Natural killer cell (primary cell): ENCODE measurements at regions not wholly inside any gene's neighbourhood (a gene's known extent, or its start where the extent isn't known, plus 50 kb on each side); places are given as distances from the start of the nearest gene placed in this dataset.

ENCODE experiments used
- ATAC-seq, 3 donors: fragments of 150-1000 bp in 2 of 3; fragments of 200-7000 bp in 1 of 3; cut with Tn5 transposase; 1 replicate in 1 of 3; 2 replicates in 2 of 3; pipeline ENCODE4 v1.10.0; 2021; ENCODE audit warnings: mild to moderate bottlenecking in 2 of 3, moderate library complexity in 2 of 3
- DNase-seq, 2 donors: peaks; one replicate each; pipeline versions ENCODE4 v3.0.0 to v3.0.0-alpha.2; 2013 to 2021; ENCODE audit warnings: mixed read lengths in 1 of 2
- H3K27ac ChIP-seq: one replicate; pipeline ENCODE4 v1.5.1; 2013; ENCODE audit warnings: mild to moderate bottlenecking, low read length
- H3K27me3 ChIP-seq: one replicate; pipeline ENCODE4 v1.6.1; 2013; ENCODE audit warnings: low read length; ENCODE audit not compliant: control insufficient read depth, insufficient read depth
- H3K36me3 ChIP-seq: one replicate; pipeline ENCODE4 v1.6.1; 2013; ENCODE audit warnings: low read length; ENCODE audit not compliant: control insufficient read depth, insufficient read depth
- H3K4me1 ChIP-seq: one replicate; pipeline ENCODE4 v1.6.1; 2013; ENCODE audit warnings: low read length; ENCODE audit not compliant: control insufficient read depth, insufficient read depth
- H3K4me3 ChIP-seq: one replicate; pipeline ENCODE4 v1.5.1; 2013; ENCODE audit warnings: low read length
- H3K9me3 ChIP-seq: one replicate; pipeline ENCODE4 v1.6.1; 2013; ENCODE audit warnings: low read length; ENCODE audit not compliant: control insufficient read depth, insufficient read depth
- H3K27ac Mint-ChIP-seq, 2 donors: one replicate each; pipeline ENCODE4 v1.8.0; 2022; ENCODE audit warnings: mild to moderate bottlenecking in 2 of 2, mixed read lengths in 2 of 2, moderate library complexity in 1 of 2
- H3K27me3 Mint-ChIP-seq, 2 donors: one replicate each; pipeline ENCODE4 v1.8.0; 2022; ENCODE audit warnings: low read depth in 2 of 2, mixed read lengths in 2 of 2
- H3K36me3 Mint-ChIP-seq: one replicate; pipeline ENCODE4 v1.8.0; 2022; ENCODE audit warnings: mixed read lengths
- H3K4me1 Mint-ChIP-seq, 2 donors: one replicate each; pipeline ENCODE4 v1.8.0; 2022; ENCODE audit warnings: mixed read lengths in 2 of 2
- H3K4me3 Mint-ChIP-seq: one replicate; pipeline ENCODE4 v1.8.0; 2022; ENCODE audit warnings: mild to moderate bottlenecking, moderate library complexity, mixed read lengths
- H3K9me3 Mint-ChIP-seq, 2 donors: one replicate each; pipeline ENCODE4 v1.8.0; 2022; ENCODE audit warnings: mixed read lengths in 2 of 2
- WGBS: methylation state at CpG from one replicate; pipeline ENCODE4 v1.1.7; 2013; ENCODE audit warnings: missing lambda C conversion rate; ENCODE audit not compliant: insufficient coverage; 5-methylcytosine and 5-hydroxymethylcytosine counted together
- intact Hi-C: fragments of 100-400 bp; cut with micrococcal nuclease; formaldehyde crosslinking; loops from one replicate; pipeline ENCODE4 v1.14.2; 2022
- TF ChIP-seq, protein P1 (sequence below): fragments of 200-600 bp; IDR thresholded peaks from one replicate; pipeline ENCODE4 v1.8.0; 2022; ENCODE audit warnings: antibody characterized with exemption

DNA sequence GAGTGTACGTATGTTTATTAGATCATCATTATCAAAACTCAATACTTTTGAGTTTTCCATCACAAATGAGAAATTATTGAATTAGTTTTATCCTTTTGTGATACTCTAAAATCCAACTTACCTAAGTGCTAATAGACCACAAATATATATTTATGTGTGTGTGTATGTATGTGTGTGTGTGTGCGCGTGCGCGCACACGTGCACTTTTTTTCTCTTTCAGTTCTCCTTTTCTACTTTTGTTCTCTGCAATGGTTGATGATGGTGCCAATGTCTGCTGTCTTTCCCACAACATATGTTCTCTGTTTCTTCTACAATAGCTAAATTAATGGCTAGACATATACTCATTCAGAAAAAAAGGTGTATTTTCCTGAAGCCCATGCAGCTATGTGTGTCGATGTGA, 571.6 kb upstream of the ARPP21 start:
- Mint-ChIP-seq H3K4me1 (no peaks in the 10 kb centered on the region), H3K27ac (no peak overlapping the region), H3K27me3 (no peaks in the 10 kb centered on the region), H3K9me3 (peaks cover 13 to 18% of the 10 kb centered on the region in 2 donors), H3K36me3 (no peaks in the 10 kb centered on the region), H3K4me3 (no peak overlapping the region)
- TF ChIP-seq, protein P1, sequence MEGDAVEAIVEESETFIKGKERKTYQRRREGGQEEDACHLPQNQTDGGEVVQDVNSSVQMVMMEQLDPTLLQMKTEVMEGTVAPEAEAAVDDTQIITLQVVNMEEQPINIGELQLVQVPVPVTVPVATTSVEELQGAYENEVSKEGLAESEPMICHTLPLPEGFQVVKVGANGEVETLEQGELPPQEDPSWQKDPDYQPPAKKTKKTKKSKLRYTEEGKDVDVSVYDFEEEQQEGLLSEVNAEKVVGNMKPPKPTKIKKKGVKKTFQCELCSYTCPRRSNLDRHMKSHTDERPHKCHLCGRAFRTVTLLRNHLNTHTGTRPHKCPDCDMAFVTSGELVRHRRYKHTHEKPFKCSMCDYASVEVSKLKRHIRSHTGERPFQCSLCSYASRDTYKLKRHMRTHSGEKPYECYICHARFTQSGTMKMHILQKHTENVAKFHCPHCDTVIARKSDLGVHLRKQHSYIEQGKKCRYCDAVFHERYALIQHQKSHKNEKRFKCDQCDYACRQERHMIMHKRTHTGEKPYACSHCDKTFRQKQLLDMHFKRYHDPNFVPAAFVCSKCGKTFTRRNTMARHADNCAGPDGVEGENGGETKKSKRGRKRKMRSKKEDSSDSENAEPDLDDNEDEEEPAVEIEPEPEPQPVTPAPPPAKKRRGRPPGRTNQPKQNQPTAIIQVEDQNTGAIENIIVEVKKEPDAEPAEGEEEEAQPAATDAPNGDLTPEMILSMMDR, result no peak
- DNase-seq, result no peak
- H3K4me3 ChIP-seq, result no peak overlapping the region
- WGBS, result 100% methylated on average over 1 of the region's 7 CpGs
- no peaks in the 10 kb centered on the region for H3K36me3 ChIP-seq
- no peak for ATAC-seq
- no peaks in the 10 kb centered on the region for H3K4me1 ChIP-seq
- intact Hi-C loops, result no loop called here
- H3K9me3 ChIP-seq, result peaks cover 2% of the 10 kb centered on the region
- no peaks in the 10 kb centered on the region for H3K27me3 ChIP-seq
- H3K27ac ChIP-seq, result no peak overlapping the region

DNA sequence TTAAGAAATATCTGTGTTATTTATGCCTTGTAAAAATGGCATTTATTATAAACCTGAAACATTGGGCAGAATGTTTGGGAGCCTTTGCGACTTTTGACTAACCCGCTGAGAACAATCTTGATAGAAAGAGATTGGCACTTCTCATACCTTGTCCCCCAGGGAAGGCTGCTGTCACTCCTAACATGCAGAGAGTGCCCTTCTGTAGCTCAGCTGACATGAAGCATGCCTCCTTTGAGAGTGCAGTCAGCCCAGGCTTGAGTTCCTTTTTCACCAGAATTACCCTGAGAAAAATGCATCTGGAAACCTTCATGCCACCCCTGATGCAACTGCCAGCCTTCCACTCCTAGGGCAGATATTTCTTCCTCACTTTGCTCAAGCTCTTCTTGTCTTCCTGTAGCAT, 569.2 kb upstream of the ARPP21 start:
- intact Hi-C loops, result no loop called here
- DNase-seq (no peak), ATAC-seq (no peak)
- peaks cover 13 to 23% of the 10 kb centered on the region in 2 donors for H3K9me3 Mint-ChIP-seq
- H3K27me3 Mint-ChIP-seq, result no peaks in the 10 kb centered on the region
- no peak overlapping the region for H3K27ac Mint-ChIP-seq
- TF ChIP-seq, protein P1, result no peak
- H3K4me3 Mint-ChIP-seq, result no peak overlapping the region
- no peaks in the 10 kb centered on the region for H3K36me3 Mint-ChIP-seq
- H3K9me3 ChIP-seq, result peaks cover 2% of the 10 kb centered on the region
- no peaks in the 10 kb centered on the region for H3K36me3 ChIP-seq
- WGBS, result 90% methylated on average over 2 of the region's 2 CpGs
- no peaks in the 10 kb centered on the region for H3K4me1 Mint-ChIP-seq
- H3K4me1 ChIP-seq, result no peaks in the 10 kb centered on the region
- H3K27ac ChIP-seq, result no peak overlapping the region
- H3K27me3 ChIP-seq, result no peaks in the 10 kb centered on the region
- no peak overlapping the region for H3K4me3 ChIP-seq

DNA sequence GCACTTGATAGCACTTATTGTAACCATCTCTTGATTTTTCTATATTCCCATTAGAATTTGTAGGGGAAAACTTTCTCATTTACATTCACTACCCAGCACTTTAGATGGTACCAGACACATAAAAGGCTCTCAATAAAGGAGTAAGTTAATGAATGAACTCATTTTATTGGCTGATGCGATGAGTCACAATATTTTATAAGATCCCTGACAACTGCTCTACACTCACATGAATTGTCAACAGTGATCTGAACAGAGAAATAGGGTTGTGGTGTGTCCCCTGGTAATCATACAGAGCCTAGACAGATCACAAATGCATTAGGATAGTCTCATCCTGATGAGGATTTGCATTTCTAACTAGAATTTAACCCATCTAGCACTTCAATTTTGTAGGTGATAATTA, 567.6 kb upstream of the ARPP21 start:
- Histone ChIP-seq H3K4me1 (no peaks in the 10 kb centered on the region), H3K27ac (no peak overlapping the region), H3K27me3 (no peaks in the 10 kb centered on the region), H3K36me3 (no peaks in the 10 kb centered on the region), H3K9me3 (no peaks in the 10 kb centered on the region), H3K4me3 (no peak overlapping the region)
- H3K27me3 Mint-ChIP-seq, result no peaks in the 10 kb centered on the region
- intact Hi-C loops, result no loop called here
- DNase-seq (no peak), ATAC-seq (no peak)
- no peaks in the 10 kb centered on the region for H3K4me1 Mint-ChIP-seq
- H3K27ac Mint-ChIP-seq, result no peak overlapping the region
- no CpG with 5 or more reads among the region's 1 CpG for WGBS
- TF ChIP-seq, protein P1, result no peak
- H3K4me3 Mint-ChIP-seq, result no peak overlapping the region
- H3K9me3 Mint-ChIP-seq, result peaks cover 14 to 20% of the 10 kb centered on the region in 2 donors
- H3K36me3 Mint-ChIP-seq, result peaks cover 8% of the 10 kb centered on the region

DNA sequence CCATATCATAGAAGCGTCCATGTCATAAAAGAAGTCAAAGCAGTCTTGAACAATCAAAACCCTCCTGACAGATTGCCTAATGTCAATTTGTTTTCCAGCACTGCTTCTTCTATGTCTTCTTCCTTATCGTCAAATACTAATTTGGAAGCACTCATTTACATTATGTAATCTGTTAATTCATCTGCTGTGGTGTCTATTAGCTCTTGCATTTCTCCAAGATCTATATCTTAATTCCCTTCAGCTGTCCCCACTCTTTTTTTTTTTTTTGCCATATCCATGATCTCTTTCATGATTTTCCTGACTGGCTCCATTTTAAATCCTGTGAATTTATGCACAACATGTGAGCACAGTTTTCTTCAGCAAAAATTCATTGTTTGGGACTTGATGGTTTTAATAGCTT, 560.5 kb upstream of the ARPP21 start:
- peaks cover 8% of the 10 kb centered on the region for H3K36me3 Mint-ChIP-seq
- H3K27ac ChIP-seq, result no peak overlapping the region
- no peak for DNase-seq
- H3K4me1 ChIP-seq, result no peaks in the 10 kb centered on the region
- WGBS, result 92% methylated on average over 2 of the region's 2 CpGs
- intact Hi-C loops, result no loop called here
- H3K4me1 Mint-ChIP-seq, result no peaks in the 10 kb centered on the region
- H3K4me3 Mint-ChIP-seq, result no peak overlapping the region
- no peaks in the 10 kb centered on the region for H3K27me3 ChIP-seq
- no peaks in the 10 kb centered on the region for H3K9me3 ChIP-seq
- H3K36me3 ChIP-seq, result no peaks in the 10 kb centered on the region
- no peak for ATAC-seq
- H3K27me3 Mint-ChIP-seq, result no peaks in the 10 kb centered on the region
- TF ChIP-seq, protein P1, result no peak
- H3K9me3 Mint-ChIP-seq, result peaks cover 10 to 11% of the 10 kb centered on the region in 2 donors
- H3K4me3 ChIP-seq, result no peak overlapping the region
- no peak overlapping the region for H3K27ac Mint-ChIP-seq
